Calu3 (cell line): ENCODE measurements at regions not wholly inside any gene's neighbourhood (a gene's known extent, or its start where the extent isn't known, plus 50 kb on each side); places are given as distances from the start of the nearest gene placed in this dataset.

ENCODE experiments used
- BruUV-seq: library from RNA; stranded (reverse); fragments of 400-500 nt; replicated peaks from 2 replicates; lab custom pipeline; 2021; lab: Mats Ljungman, UMichigan
- CTCF ChIA-PET: fragments of 300-600 bp; sonication (Branson Sonifier 250); formaldehyde crosslinking; loops from one replicate; lab custom pipeline; 2022; ENCODE audit warnings: antibody characterized with exemption; lab: Charles Lee
- DNase-seq: peaks from one replicate; pipeline ENCODE4 v3.0.0; 2022
- H3K27ac Mint-ChIP-seq: one replicate; pipeline ENCODE4 v1.8.0; 2022; ENCODE audit warnings: mixed read lengths; ENCODE audit not compliant: unreplicated experiment
- H3K27me3 Mint-ChIP-seq: one replicate; pipeline ENCODE4 v1.8.0; 2022; ENCODE audit warnings: mixed read lengths; ENCODE audit not compliant: unreplicated experiment
- H3K36me3 Mint-ChIP-seq: one replicate; pipeline ENCODE4 v1.8.0; 2022; ENCODE audit warnings: mild to moderate bottlenecking, moderate library complexity, mixed read lengths; ENCODE audit not compliant: insufficient read depth, unreplicated experiment
- H3K4me1 Mint-ChIP-seq: one replicate; pipeline ENCODE4 v1.8.0; 2022; ENCODE audit warnings: mild to moderate bottlenecking, low read depth, mixed read lengths; ENCODE audit not compliant: unreplicated experiment
- H3K4me3 Mint-ChIP-seq: one replicate; pipeline ENCODE4 v1.8.0; 2022; ENCODE audit warnings: mild to moderate bottlenecking, low read depth, moderate library complexity, mixed read lengths; ENCODE audit not compliant: unreplicated experiment
- H3K9me3 Mint-ChIP-seq: one replicate; pipeline ENCODE4 v1.8.0; 2022; ENCODE audit warnings: low read depth, mixed read lengths; ENCODE audit not compliant: unreplicated experiment
- intact Hi-C: fragments of 100-400 bp; cut with micrococcal nuclease; formaldehyde crosslinking; loops from one replicate; pipeline ENCODE4 v1.10.0; 2022; ENCODE audit not compliant: unreplicated experiment
- TF ChIP-seq, protein P1 (sequence below): fragments of 200-600 bp; IDR thresholded peaks from one replicate; pipeline ENCODE4 v1.8.0; 2022; ENCODE audit warnings: antibody characterized with exemption; ENCODE audit not compliant: unreplicated experiment

DNA sequence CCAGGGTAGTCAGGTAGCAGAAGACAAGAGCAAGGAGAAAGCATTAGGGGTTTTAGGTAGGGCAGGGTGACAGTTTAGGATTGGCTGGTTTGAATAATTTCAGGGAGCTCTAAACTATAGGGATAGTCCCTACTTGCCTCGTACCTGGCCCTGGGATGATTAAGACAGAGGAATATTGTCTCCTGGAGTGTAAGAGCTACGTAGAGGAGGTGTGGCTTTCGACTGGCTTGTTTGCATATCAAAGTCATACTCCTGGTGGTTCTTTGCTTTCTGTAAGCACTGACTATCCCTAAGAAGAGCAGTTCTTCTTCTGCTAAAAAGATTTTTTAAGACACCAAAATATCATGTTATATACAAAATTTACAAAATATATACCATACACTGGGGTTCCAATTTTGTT, 1867.4 kb downstream of the SUCLG1 start:
- no peak overlapping the region for H3K4me3 Mint-ChIP-seq
- H3K9me3 Mint-ChIP-seq = peaks cover 7% of the 10 kb centered on the region
- intact Hi-C loops = no loop called here
- no TSS peak for BruUV-seq
- no peaks in the 10 kb centered on the region for H3K4me1 Mint-ChIP-seq
- TF ChIP-seq, protein P1, sequence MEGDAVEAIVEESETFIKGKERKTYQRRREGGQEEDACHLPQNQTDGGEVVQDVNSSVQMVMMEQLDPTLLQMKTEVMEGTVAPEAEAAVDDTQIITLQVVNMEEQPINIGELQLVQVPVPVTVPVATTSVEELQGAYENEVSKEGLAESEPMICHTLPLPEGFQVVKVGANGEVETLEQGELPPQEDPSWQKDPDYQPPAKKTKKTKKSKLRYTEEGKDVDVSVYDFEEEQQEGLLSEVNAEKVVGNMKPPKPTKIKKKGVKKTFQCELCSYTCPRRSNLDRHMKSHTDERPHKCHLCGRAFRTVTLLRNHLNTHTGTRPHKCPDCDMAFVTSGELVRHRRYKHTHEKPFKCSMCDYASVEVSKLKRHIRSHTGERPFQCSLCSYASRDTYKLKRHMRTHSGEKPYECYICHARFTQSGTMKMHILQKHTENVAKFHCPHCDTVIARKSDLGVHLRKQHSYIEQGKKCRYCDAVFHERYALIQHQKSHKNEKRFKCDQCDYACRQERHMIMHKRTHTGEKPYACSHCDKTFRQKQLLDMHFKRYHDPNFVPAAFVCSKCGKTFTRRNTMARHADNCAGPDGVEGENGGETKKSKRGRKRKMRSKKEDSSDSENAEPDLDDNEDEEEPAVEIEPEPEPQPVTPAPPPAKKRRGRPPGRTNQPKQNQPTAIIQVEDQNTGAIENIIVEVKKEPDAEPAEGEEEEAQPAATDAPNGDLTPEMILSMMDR = no peak
- DNase-seq = no peak
- CTCF ChIA-PET = no interaction called here
- no peaks in the 10 kb centered on the region for H3K27me3 Mint-ChIP-seq
- no peak overlapping the region for H3K27ac Mint-ChIP-seq
- no peaks in the 10 kb centered on the region for H3K36me3 Mint-ChIP-seq

GRCh38 chr2:82576656-82577055, 1882.4 kb downstream of the SUCLG1 start:
- no peaks in the 10 kb centered on the region for H3K4me1 Mint-ChIP-seq
- intact Hi-C loops = no loop called here
- no TSS peak for BruUV-seq
- no peaks in the 10 kb centered on the region for H3K36me3 Mint-ChIP-seq
- no peak for DNase-seq
- CTCF ChIA-PET = no interaction called here
- H3K27me3 Mint-ChIP-seq = no peaks in the 10 kb centered on the region
- H3K4me3 Mint-ChIP-seq = no peak overlapping the region
- H3K27ac Mint-ChIP-seq = no peak overlapping the region
- peaks cover 2% of the 10 kb centered on the region for H3K9me3 Mint-ChIP-seq
- TF ChIP-seq, protein P1 = no peak

- BruUV-seq = no TSS peak
- CTCF ChIA-PET = no interaction called here
- H3K4me3 Mint-ChIP-seq = no peak overlapping the region
- no peaks in the 10 kb centered on the region for H3K4me1 Mint-ChIP-seq
- DNase-seq = no peak
- TF ChIP-seq, protein P1 = no peak
- no peak overlapping the region for H3K27ac Mint-ChIP-seq
- intact Hi-C loops = no loop called here
- no peaks in the 10 kb centered on the region for H3K27me3 Mint-ChIP-seq
- no peaks in the 10 kb centered on the region for H3K36me3 Mint-ChIP-seq
- peaks cover 14% of the 10 kb centered on the region for H3K9me3 Mint-ChIP-seq
Measured at GRCh38 chr2:82539280-82539621, 1919.8 kb downstream of the SUCLG1 start.

DNA sequence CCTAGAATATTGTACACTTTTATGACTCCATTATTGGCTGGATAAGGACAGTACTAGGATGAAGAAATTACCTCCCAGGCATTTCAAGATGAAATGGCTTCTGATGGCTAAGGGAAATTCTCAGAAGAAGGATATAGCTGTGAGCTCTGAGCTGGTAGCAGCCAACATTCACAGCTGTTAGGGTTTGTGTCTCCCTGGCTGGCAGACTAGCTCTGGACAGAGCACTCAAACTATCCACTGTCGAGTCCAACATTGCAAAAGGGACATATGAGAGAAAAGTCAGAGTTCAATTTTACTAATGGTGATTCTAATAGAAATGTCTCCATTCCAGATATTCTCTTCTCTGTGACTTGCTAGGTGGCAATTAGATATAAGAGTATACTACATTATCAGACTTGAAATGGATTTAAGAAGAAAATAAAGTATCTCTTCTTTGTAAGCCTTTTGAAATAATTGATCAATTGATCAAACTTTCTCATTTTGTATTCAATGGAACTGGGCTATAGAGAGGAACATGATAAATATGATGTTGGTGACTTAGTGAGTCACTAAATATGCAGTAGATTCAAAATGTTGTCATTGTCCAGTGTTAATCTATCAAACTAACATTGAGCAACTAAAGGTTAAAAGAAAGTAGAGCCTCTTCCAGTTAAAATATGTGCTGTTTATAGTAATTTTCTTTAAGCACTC, 1920.3 kb downstream of the SUCLG1 start:
- H3K27ac Mint-ChIP-seq = no peak overlapping the region
- CTCF ChIA-PET = no interaction called here
- TF ChIP-seq, protein P1 = no peak
- no peak for DNase-seq
- H3K9me3 Mint-ChIP-seq = peaks cover 14% of the 10 kb centered on the region
- H3K36me3 Mint-ChIP-seq = no peaks in the 10 kb centered on the region
- no peaks in the 10 kb centered on the region for H3K4me1 Mint-ChIP-seq
- no peaks in the 10 kb centered on the region for H3K27me3 Mint-ChIP-seq
- intact Hi-C loops = no loop called here
- H3K4me3 Mint-ChIP-seq = no peak overlapping the region
- BruUV-seq = no TSS peak
